ENCODE measurements at regions not wholly inside any gene's neighbourhood (a gene's known extent, or its start where the extent isn't known, plus 50 kb on each side); places are given as distances from the start of the nearest gene placed in this dataset.

- TF ChIP-seq, protein P1, sequence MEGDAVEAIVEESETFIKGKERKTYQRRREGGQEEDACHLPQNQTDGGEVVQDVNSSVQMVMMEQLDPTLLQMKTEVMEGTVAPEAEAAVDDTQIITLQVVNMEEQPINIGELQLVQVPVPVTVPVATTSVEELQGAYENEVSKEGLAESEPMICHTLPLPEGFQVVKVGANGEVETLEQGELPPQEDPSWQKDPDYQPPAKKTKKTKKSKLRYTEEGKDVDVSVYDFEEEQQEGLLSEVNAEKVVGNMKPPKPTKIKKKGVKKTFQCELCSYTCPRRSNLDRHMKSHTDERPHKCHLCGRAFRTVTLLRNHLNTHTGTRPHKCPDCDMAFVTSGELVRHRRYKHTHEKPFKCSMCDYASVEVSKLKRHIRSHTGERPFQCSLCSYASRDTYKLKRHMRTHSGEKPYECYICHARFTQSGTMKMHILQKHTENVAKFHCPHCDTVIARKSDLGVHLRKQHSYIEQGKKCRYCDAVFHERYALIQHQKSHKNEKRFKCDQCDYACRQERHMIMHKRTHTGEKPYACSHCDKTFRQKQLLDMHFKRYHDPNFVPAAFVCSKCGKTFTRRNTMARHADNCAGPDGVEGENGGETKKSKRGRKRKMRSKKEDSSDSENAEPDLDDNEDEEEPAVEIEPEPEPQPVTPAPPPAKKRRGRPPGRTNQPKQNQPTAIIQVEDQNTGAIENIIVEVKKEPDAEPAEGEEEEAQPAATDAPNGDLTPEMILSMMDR (IDR thresholded peaks at IDR 0.05; ENCODE audit: poor library complexity, severe bottlenecking) = no peak
- TF ChIP-seq POLR2AphosphoS5 (IDR thresholded peaks at IDR 0.05) (no peak), RAD21 (conservative IDR thresholded peaks at IDR 0.05) (no peak), EZH2 (IDR thresholded peaks at IDR 0.05; ENCODE audit: borderline replicate concordance, insufficient read depth, low read length, poor library complexity, severe bottlenecking) (no peak), SMC3 (conservative IDR thresholded peaks at IDR 0.05; ENCODE audit: poor library complexity) (no peak), TAF1 (IDR thresholded peaks at IDR 0.05; ENCODE audit: low read depth) (no peak), REST (IDR thresholded peaks at IDR 0.05; ENCODE audit: borderline replicate concordance) (no peak), MXI1 (conservative IDR thresholded peaks at IDR 0.05; ENCODE audit: poor library complexity, severe bottlenecking) (no peak)
Measured at GRCh38 chr18:31219395-31219794, 56.7 kb upstream of the DSC1 start.
